ENCODE measurements at regions not wholly inside any gene's neighbourhood (a gene's known extent, or its start where the extent isn't known, plus 50 kb on each side); places are given as distances from the start of the nearest gene placed in this dataset.

GRCh38 chr12:91542666-91543065 lies 360.0 kb upstream of the DCN start:
- Histone ChIP-seq H3K4me1 (ENCODE audit: insufficient read depth) (no peaks in the 10 kb centered on the region), H3K27ac (no peak overlapping the region), H3K4me3 (no peak overlapping the region), H3K4me2 (no peak overlapping the region), H4K20me1 (ENCODE audit: insufficient read depth, poor library complexity, severe bottlenecking) (no peaks in the 10 kb centered on the region), H2AFZ (no peak overlapping the region), H3K27me3 (no peaks in the 10 kb centered on the region), H3K36me3 (replicated peaks; ENCODE audit: insufficient read depth, low read depth) (no peaks in the 10 kb centered on the region), H3K79me2 (no peaks in the 10 kb centered on the region), H3K9me2 (replicated peaks; ENCODE audit: insufficient read depth) (no peaks in the 10 kb centered on the region), H3K9me3 (ENCODE audit: low read depth) (no peaks in the 10 kb centered on the region)
- WGBS (ENCODE audit: low lambda C conversion rate, missing lambda C conversion rate), result 91% methylated on average over 2 of the region's 2 CpGs
- TF ChIP-seq CTCF (IDR thresholded peaks at IDR 0.05; ENCODE audit: poor library complexity) (no peak), EZH2phosphoT487 (IDR thresholded peaks at IDR 0.05; ENCODE audit: low read depth, severe bottlenecking, unreplicated experiment) (no peak), EZH2 (IDR thresholded peaks at IDR 0.05; ENCODE audit: borderline replicate concordance) (no peak)
- DNase-seq (ENCODE audit: low spot score), result no peak

- H3K4me1 ChIP-seq (ENCODE audit: insufficient read depth), result no peaks in the 10 kb centered on the region
- H3K4me3 ChIP-seq, result no peak overlapping the region
- TF ChIP-seq CTCF (IDR thresholded peaks at IDR 0.05; ENCODE audit: poor library complexity), result no peak
- no peak for TF ChIP-seq EZH2phosphoT487 (IDR thresholded peaks at IDR 0.05; ENCODE audit: low read depth, severe bottlenecking, unreplicated experiment)
- TF ChIP-seq EZH2 (IDR thresholded peaks at IDR 0.05; ENCODE audit: borderline replicate concordance), result no peak
- no peaks in the 10 kb centered on the region for H3K27me3 ChIP-seq
- WGBS (ENCODE audit: low lambda C conversion rate, missing lambda C conversion rate), result 77% methylated on average over 1 of the region's 1 CpG
- no peaks in the 10 kb centered on the region for H3K79me2 ChIP-seq
- H4K20me1 ChIP-seq (ENCODE audit: insufficient read depth, poor library complexity, severe bottlenecking), result no peaks in the 10 kb centered on the region
- DNase-seq (ENCODE audit: low spot score), result no peak
- H3K9me3 ChIP-seq (ENCODE audit: low read depth), result no peaks in the 10 kb centered on the region
- H3K4me2 ChIP-seq, result no peak overlapping the region
- H3K27ac ChIP-seq, result no peak overlapping the region
- no peaks in the 10 kb centered on the region for H3K9me2 ChIP-seq (replicated peaks; ENCODE audit: insufficient read depth)
- no peak overlapping the region for H2AFZ ChIP-seq
- H3K36me3 ChIP-seq (replicated peaks; ENCODE audit: insufficient read depth, low read depth), result no peaks in the 10 kb centered on the region
Measured at GRCh38 chr12:91542067-91542466, 359.4 kb upstream of the DCN start.

- Histone ChIP-seq H3K79me2 (no peaks in the 10 kb centered on the region), H4K20me1 (ENCODE audit: insufficient read depth, poor library complexity, severe bottlenecking) (no peaks in the 10 kb centered on the region), H3K9me2 (replicated peaks; ENCODE audit: insufficient read depth) (no peaks in the 10 kb centered on the region), H3K4me3 (no peak overlapping the region), H3K4me1 (ENCODE audit: insufficient read depth) (no peaks in the 10 kb centered on the region), H3K36me3 (replicated peaks; ENCODE audit: insufficient read depth, low read depth) (no peaks in the 10 kb centered on the region), H3K9me3 (ENCODE audit: low read depth) (no peaks in the 10 kb centered on the region), H3K27me3 (no peaks in the 10 kb centered on the region), H3K27ac (no peak overlapping the region), H2AFZ (no peak overlapping the region), H3K4me2 (no peak overlapping the region)
- DNase-seq (ENCODE audit: low spot score), result no peak
- WGBS (ENCODE audit: low lambda C conversion rate, missing lambda C conversion rate), result 91% methylated on average over 4 of the region's 4 CpGs
- no peak for TF ChIP-seq CTCF (IDR thresholded peaks at IDR 0.05; ENCODE audit: poor library complexity)
- TF ChIP-seq EZH2 (IDR thresholded peaks at IDR 0.05; ENCODE audit: borderline replicate concordance), result no peak
- TF ChIP-seq EZH2phosphoT487 (IDR thresholded peaks at IDR 0.05; ENCODE audit: low read depth, severe bottlenecking, unreplicated experiment), result no peak
Measured at GRCh38 chr12:91538418-91538817, 355.8 kb upstream of the DCN start.

GRCh38 chr12:91533366-91533765 lies 350.7 kb upstream of the DCN start:
- WGBS (ENCODE audit: low lambda C conversion rate, missing lambda C conversion rate), result 88% methylated on average over 1 of the region's 1 CpG
- no peaks in the 10 kb centered on the region for H3K27me3 ChIP-seq
- H3K9me2 ChIP-seq (replicated peaks; ENCODE audit: insufficient read depth), result no peaks in the 10 kb centered on the region
- no peaks in the 10 kb centered on the region for H3K79me2 ChIP-seq
- no peak overlapping the region for H3K27ac ChIP-seq
- no peaks in the 10 kb centered on the region for H4K20me1 ChIP-seq (ENCODE audit: insufficient read depth, poor library complexity, severe bottlenecking)
- DNase-seq (ENCODE audit: low spot score), result no peak
- no peak for TF ChIP-seq CTCF (IDR thresholded peaks at IDR 0.05; ENCODE audit: poor library complexity)
- peaks cover 8% of the 10 kb centered on the region for H3K9me3 ChIP-seq (ENCODE audit: low read depth)
- H3K36me3 ChIP-seq (replicated peaks; ENCODE audit: insufficient read depth, low read depth), result no peaks in the 10 kb centered on the region
- no peaks in the 10 kb centered on the region for H3K4me1 ChIP-seq (ENCODE audit: insufficient read depth)
- no peak overlapping the region for H3K4me2 ChIP-seq
- no peak overlapping the region for H2AFZ ChIP-seq
- H3K4me3 ChIP-seq, result no peak overlapping the region

Data from hepatocyte (in vitro differentiated cells).